Activated T-cell treated with anti-CD3 and anti-CD28 coated beads, Interleukin-2, amount 50 U/mL, for 4 hours (primary cell): ENCODE measurements at regions not wholly inside any gene's neighbourhood (a gene's known extent, or its start where the extent isn't known, plus 50 kb on each side); places are given as distances from the start of the nearest gene placed in this dataset.

ENCODE experiments used
- ATAC-seq, 2 donors: fragments of 200-7000 bp; cut with Tn5 transposase; one replicate each; pipeline ENCODE4 v1.10.0; 2021
- DNase-seq: peaks from one replicate; pipeline ENCODE4 v3.0.0-alpha.2; 2020
- H3K27me3 Mint-ChIP-seq: one replicate; pipeline ENCODE4 v1.8.0; 2021; ENCODE audit warnings: low read depth, mixed read lengths
- H3K36me3 Mint-ChIP-seq: one replicate; pipeline ENCODE4 v1.8.0; 2022; ENCODE audit warnings: mixed read lengths; ENCODE audit not compliant: insufficient read depth
- H3K4me1 Mint-ChIP-seq: one replicate; pipeline ENCODE4 v1.8.0; 2021; ENCODE audit warnings: low read depth, mixed read lengths
- H3K4me3 Mint-ChIP-seq: one replicate; pipeline ENCODE4 v1.8.0; 2021; ENCODE audit warnings: mild to moderate bottlenecking, moderate library complexity, mixed read lengths
- H3K9me3 Mint-ChIP-seq: one replicate; pipeline ENCODE4 v1.8.0; 2021; ENCODE audit warnings: mixed read lengths

GRCh38 chr10:4267086-4267773, 482.2 kb upstream of the KLF6 start:
- no peaks in the 10 kb centered on the region for H3K36me3 Mint-ChIP-seq
- no peaks in the 10 kb centered on the region for H3K27me3 Mint-ChIP-seq
- H3K4me3 Mint-ChIP-seq: no peak overlapping the region
- DNase-seq (no peak), ATAC-seq (no peak)
- peaks cover 8% of the 10 kb centered on the region for H3K4me1 Mint-ChIP-seq
- H3K9me3 Mint-ChIP-seq: no peaks in the 10 kb centered on the region

GRCh38 chr10:4266416-4267085, 481.5 kb upstream of the KLF6 start:
- H3K9me3 Mint-ChIP-seq: no peaks in the 10 kb centered on the region

GRCh38 chr10:4265964-4266363, 481.0 kb upstream of the KLF6 start:
- ATAC-seq: no peak
- Mint-ChIP-seq H3K4me1 (peaks cover 8% of the 10 kb centered on the region), H3K36me3 (no peaks in the 10 kb centered on the region), H3K27me3 (no peaks in the 10 kb centered on the region), H3K4me3 (no peak overlapping the region), H3K9me3 (no peaks in the 10 kb centered on the region)
- DNase-seq: no peak

More at GRCh38 chr10:4266416-4267085, 481.5 kb upstream of the KLF6 start:
- H3K27me3 Mint-ChIP-seq: no peaks in the 10 kb centered on the region
- no peaks in the 10 kb centered on the region for H3K36me3 Mint-ChIP-seq
- no peak overlapping the region for H3K4me3 Mint-ChIP-seq
- DNase-seq: no peak
- H3K4me1 Mint-ChIP-seq: peaks cover 8% of the 10 kb centered on the region
- no peak for ATAC-seq

GRCh38 chr10:4264209-4264865, 479.3 kb upstream of the KLF6 start:
- peaks cover 8% of the 10 kb centered on the region for H3K4me1 Mint-ChIP-seq
- no peaks in the 10 kb centered on the region for H3K36me3 Mint-ChIP-seq
- no peaks in the 10 kb centered on the region for H3K27me3 Mint-ChIP-seq
- DNase-seq: no peak
- no peak for ATAC-seq
- H3K4me3 Mint-ChIP-seq: no peak overlapping the region
- no peaks in the 10 kb centered on the region for H3K9me3 Mint-ChIP-seq

- ATAC-seq: no peak
Measured at GRCh38 chr10:4263601-4263921, 478.6 kb upstream of the KLF6 start.

DNA sequence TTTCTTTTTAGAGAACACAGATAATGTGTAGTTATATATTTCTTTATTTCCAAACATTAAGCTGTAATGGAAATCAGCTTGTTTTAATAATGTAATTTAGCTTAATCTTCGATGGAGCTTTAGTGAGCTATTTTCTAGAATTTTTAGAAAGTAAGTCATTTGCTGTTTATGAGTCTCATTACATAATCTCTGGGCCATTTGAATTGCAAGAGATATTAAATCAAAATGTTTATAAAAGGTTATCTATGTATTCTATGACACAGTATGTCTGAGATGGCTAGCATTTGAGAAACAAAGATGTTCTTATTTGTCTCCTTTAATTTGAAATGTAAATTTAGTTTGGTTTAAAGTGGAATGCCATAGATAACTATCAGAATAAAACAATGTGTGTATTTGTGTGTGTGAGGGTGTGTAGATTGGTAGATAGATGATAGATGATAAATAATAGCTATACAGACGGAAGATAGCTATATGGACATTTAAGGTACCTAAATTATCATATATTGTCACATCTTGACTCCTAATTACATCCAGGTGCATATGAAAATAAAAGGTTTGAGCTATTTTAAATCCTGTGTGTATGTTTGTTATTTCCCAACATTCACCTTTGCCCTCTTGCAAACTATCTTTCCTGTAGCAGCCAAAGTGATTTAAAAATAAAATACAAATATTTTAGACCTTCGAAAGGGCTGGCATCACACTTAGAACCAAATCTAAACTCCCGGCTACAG, 478.0 kb upstream of the KLF6 start:
- no peak for DNase-seq
- no peak for ATAC-seq
- H3K9me3 Mint-ChIP-seq: no peaks in the 10 kb centered on the region
- no peaks in the 10 kb centered on the region for H3K27me3 Mint-ChIP-seq
- no peaks in the 10 kb centered on the region for H3K36me3 Mint-ChIP-seq
- no peak overlapping the region for H3K4me3 Mint-ChIP-seq
- peaks cover 8% of the 10 kb centered on the region for H3K4me1 Mint-ChIP-seq

More at GRCh38 chr10:4263601-4263921, 478.6 kb upstream of the KLF6 start:
- Mint-ChIP-seq H3K27me3 (no peaks in the 10 kb centered on the region), H3K36me3 (no peaks in the 10 kb centered on the region), H3K4me3 (no peak overlapping the region), H3K9me3 (no peaks in the 10 kb centered on the region), H3K4me1 (peaks cover 8% of the 10 kb centered on the region)
- DNase-seq: no peak

GRCh38 chr10:4262449-4262848, 477.4 kb upstream of the KLF6 start:
- DNase-seq (no peak), ATAC-seq (no peak)
- Mint-ChIP-seq H3K4me3 (no peak overlapping the region), H3K36me3 (no peaks in the 10 kb centered on the region), H3K9me3 (no peaks in the 10 kb centered on the region), H3K4me1 (peaks cover 8% of the 10 kb centered on the region), H3K27me3 (no peaks in the 10 kb centered on the region)

DNA sequence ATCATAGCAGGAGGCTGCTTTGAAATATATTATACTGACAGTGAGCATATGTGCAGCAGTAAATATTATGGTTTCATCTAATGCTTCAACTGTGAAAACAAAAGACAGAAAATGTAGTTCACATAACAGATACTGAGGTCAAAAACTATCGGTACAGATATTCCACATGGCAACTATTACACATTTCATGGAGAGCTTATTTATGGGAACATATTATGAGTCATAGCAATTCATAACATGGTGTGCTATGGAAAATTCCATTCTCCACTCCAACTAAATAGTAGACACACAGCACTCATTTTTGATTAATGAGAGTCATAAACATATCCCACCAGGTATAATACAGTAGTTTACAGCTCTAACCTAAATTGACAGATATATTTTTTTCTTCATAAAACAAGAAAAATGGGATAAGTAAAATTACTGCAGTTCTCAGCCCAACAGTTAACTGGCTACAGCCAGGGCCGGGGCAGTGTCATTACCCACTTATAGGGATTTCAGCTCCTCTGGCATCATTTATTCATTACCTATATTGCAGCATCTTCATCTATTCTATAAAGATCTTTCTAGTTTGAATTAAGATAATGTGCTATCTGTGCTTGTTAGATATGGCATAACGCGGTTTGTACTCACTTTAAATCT, 475.6 kb upstream of the KLF6 start:
- Mint-ChIP-seq H3K4me1 (peaks cover under 1% of the 10 kb centered on the region), H3K9me3 (no peaks in the 10 kb centered on the region), H3K36me3 (no peaks in the 10 kb centered on the region), H3K27me3 (no peaks in the 10 kb centered on the region), H3K4me3 (no peak overlapping the region)
- DNase-seq (no peak), ATAC-seq (no peak)

- H3K27me3 Mint-ChIP-seq: peaks cover 2% of the 10 kb centered on the region
- no peaks in the 10 kb centered on the region for H3K9me3 Mint-ChIP-seq
- DNase-seq: no peak
- H3K36me3 Mint-ChIP-seq: no peaks in the 10 kb centered on the region
- no peak overlapping the region for H3K4me3 Mint-ChIP-seq
- H3K4me1 Mint-ChIP-seq: no peaks in the 10 kb centered on the region
- no peak for ATAC-seq
Measured at GRCh38 chr10:4257939-4258465, 473.0 kb upstream of the KLF6 start.

GRCh38 chr10:4256971-4257370, 472.0 kb upstream of the KLF6 start:
- peaks cover 2% of the 10 kb centered on the region for H3K27me3 Mint-ChIP-seq
- no peaks in the 10 kb centered on the region for H3K4me1 Mint-ChIP-seq
- DNase-seq (no peak), ATAC-seq (no peak)
- no peak overlapping the region for H3K4me3 Mint-ChIP-seq
- H3K36me3 Mint-ChIP-seq: no peaks in the 10 kb centered on the region
- H3K9me3 Mint-ChIP-seq: no peaks in the 10 kb centered on the region

DNA sequence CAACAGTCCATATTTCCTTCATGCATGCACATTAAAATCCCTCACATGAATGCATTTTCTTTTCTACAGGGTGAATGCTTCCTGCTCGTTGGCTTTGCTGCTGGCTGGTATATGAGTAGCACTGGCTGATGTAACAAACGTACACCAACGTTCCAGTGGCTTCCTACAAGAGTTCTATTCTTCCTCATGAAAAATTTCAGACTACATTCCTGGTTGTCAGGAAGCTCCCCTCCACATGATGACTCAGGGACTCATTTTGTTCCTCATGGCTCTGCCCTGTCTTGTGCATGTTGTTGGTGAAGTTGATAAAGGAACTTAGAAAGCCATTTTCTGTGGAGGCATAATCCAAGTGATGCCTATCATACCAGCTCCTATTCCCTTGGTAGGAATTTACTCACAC, 470.7 kb upstream of the KLF6 start:
- Mint-ChIP-seq H3K27me3 (peaks cover 2% of the 10 kb centered on the region), H3K9me3 (no peaks in the 10 kb centered on the region), H3K36me3 (no peaks in the 10 kb centered on the region), H3K4me3 (no peak overlapping the region), H3K4me1 (no peaks in the 10 kb centered on the region)
- DNase-seq: no peak
- ATAC-seq: no peak

DNA sequence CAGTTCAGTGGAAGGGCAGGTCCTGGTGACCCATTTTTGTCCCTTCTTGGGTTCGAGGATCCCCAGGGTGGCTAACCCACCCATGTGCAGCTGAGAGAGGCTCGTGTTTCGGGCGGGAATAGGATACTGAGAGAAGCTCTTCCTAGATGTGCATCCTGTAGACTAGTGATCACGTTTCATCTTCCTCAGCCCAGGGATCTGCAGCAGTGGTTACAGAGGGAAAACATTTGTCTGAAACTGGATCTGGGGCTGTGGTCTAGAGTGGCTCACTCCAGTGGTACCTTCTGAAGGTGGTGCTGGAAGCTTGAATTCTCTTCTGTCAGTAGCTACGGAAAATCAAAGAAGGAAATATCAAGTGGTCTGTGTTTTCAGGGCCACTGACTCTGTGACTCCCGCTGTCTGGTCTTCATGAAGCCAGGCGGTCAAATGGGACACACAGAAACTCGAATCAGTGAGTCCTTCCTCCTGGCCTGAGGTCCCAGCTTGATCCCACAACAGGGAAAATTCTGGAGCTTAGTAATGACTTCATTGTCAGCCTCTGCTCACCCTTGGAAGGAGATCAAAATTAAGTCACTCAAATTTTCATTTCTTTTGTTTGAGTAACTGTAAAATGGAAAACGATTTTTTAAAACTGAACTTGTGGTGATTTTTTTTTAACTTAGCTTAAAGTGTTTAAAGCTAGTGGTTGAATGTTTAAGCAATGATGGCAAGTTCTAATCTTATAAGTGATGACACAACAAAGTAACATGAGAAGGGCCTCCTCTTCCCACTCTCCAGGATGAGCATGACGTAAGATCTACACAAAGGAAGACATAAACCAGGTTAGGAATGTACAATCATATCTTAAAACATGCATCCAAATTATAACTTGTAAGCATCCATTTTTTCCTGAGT, 469.3 kb upstream of the KLF6 start:
- peaks cover 2% of the 10 kb centered on the region for H3K27me3 Mint-ChIP-seq
- H3K9me3 Mint-ChIP-seq: no peaks in the 10 kb centered on the region
- H3K4me1 Mint-ChIP-seq: no peaks in the 10 kb centered on the region
- ATAC-seq: no peak
- no peaks in the 10 kb centered on the region for H3K36me3 Mint-ChIP-seq
- no peak for DNase-seq
- H3K4me3 Mint-ChIP-seq: no peak overlapping the region

DNA sequence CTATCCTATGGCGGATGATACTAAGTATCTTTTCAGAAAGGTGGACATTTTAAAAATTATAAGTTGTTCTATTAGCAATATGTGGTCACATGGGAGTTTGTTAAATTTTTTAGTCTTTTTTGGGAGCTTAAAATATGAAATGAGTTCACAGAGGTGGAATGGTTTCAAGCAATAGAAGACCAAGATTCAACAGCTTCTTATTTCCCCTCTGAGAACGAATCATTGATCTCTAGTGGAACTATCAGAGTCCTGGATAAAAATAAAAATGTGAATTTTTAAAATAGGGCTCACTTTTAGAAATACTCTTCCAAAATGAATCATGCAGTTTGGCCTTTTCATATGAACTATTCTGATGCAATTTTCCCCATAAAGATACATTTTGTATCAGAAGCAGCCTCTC, 467.7 kb upstream of the KLF6 start:
- DNase-seq: no peak
- H3K9me3 Mint-ChIP-seq: no peaks in the 10 kb centered on the region
- no peaks in the 10 kb centered on the region for H3K36me3 Mint-ChIP-seq
- H3K4me1 Mint-ChIP-seq: no peaks in the 10 kb centered on the region
- ATAC-seq: no peak
- no peak overlapping the region for H3K4me3 Mint-ChIP-seq
- H3K27me3 Mint-ChIP-seq: peaks cover 2% of the 10 kb centered on the region
